BLaER1 (cell line): ENCODE measurements at regions not wholly inside any gene's neighbourhood (a gene's known extent, or its start where the extent isn't known, plus 50 kb on each side); places are given as distances from the start of the nearest gene placed in this dataset.
"Not testable (repeated sequence)": the region's sequence is repeated elsewhere in the genome, so short reads cannot be mapped to it uniquely, and the experiment has no call there.

ENCODE experiments used
- H3K27ac ChIP-seq: shearing (Covaris generic); formaldehyde crosslinking; 2 replicates; pipeline ENCODE4 v1.8.1; 2022
- H3K27me3 ChIP-seq: shearing (Covaris generic); formaldehyde crosslinking; 2 replicates; pipeline ENCODE4 v1.8.1; 2022
- H3K36me3 ChIP-seq: shearing (Covaris generic); formaldehyde crosslinking; 2 replicates; pipeline ENCODE4 v1.8.1; 2022
- H3K4me1 ChIP-seq: shearing (Covaris generic); formaldehyde crosslinking; 2 replicates; pipeline ENCODE4 v1.8.1; 2022
- H3K4me2 ChIP-seq: shearing (Covaris generic); formaldehyde crosslinking; 2 replicates; pipeline ENCODE4 v1.8.1; 2022
- H3K4me3 ChIP-seq: shearing (Covaris generic); formaldehyde crosslinking; 2 replicates; pipeline ENCODE4 v1.8.1; 2022
- H3K9ac ChIP-seq: shearing (Covaris generic); formaldehyde crosslinking; 2 replicates; pipeline ENCODE4 v1.8.1; 2022
- H3K9me3 ChIP-seq: shearing (Covaris generic); formaldehyde crosslinking; 2 replicates; pipeline ENCODE4 v1.8.1; 2022
- H4K20me1 ChIP-seq: shearing (Covaris generic); formaldehyde crosslinking; 2 replicates; pipeline ENCODE4 v1.8.1; 2022
- Cebpa-rat ChIP-seq: shearing (Covaris generic); IDR thresholded peaks from 2 replicates; pipeline ENCODE4 v1.8.1; 2022

GRCh38 chr5:160494451-160494850 lies 72.8 kb downstream of the PTTG1 start:
- no peak for TF ChIP-seq Cebpa-rat
- Histone ChIP-seq H3K4me1 (peaks cover 45% of the 10 kb centered on the region), H3K27me3 (no peaks in the 10 kb centered on the region), H3K27ac (no peak overlapping the region), H3K4me3 (no peak overlapping the region), H3K9me3 (no peaks in the 10 kb centered on the region), H3K9ac (no peak overlapping the region), H3K4me2 (peak overlapping the region; percentile 68), H4K20me1 (no peaks in the 10 kb centered on the region), H3K36me3 (peaks cover 22% of the 10 kb centered on the region)

GRCh38 chr5:160496334-160496733 lies 74.7 kb downstream of the PTTG1 start:
- H3K9ac ChIP-seq = no peak overlapping the region
- H3K27ac ChIP-seq = no peak overlapping the region
- no peaks in the 10 kb centered on the region for H4K20me1 ChIP-seq
- H3K4me2 ChIP-seq = peak overlapping the region; percentile 68
- H3K4me3 ChIP-seq = no peak overlapping the region
- H3K36me3 ChIP-seq = peaks cover 12% of the 10 kb centered on the region
- TF ChIP-seq Cebpa-rat = no peak
- H3K9me3 ChIP-seq = no peaks in the 10 kb centered on the region
- H3K27me3 ChIP-seq = no peaks in the 10 kb centered on the region
- peaks cover 55% of the 10 kb centered on the region for H3K4me1 ChIP-seq

- H3K4me2 ChIP-seq = no peak overlapping the region
- H3K9ac ChIP-seq = no peak overlapping the region
- no peak for TF ChIP-seq Cebpa-rat
- no peak overlapping the region for H3K4me3 ChIP-seq
- H3K36me3 ChIP-seq = peaks cover 7% of the 10 kb centered on the region
- H3K4me1 ChIP-seq = peaks cover 55% of the 10 kb centered on the region
- no peak overlapping the region for H3K27ac ChIP-seq
- no peaks in the 10 kb centered on the region for H3K9me3 ChIP-seq
- no peaks in the 10 kb centered on the region for H3K27me3 ChIP-seq
- no peaks in the 10 kb centered on the region for H4K20me1 ChIP-seq
These were observed 75.1 kb downstream of the PTTG1 start for GRCh38 chr5:160496784-160497183.

GRCh38 chr5:160497878-160498277 lies 76.2 kb downstream of the PTTG1 start:
- Histone ChIP-seq H3K27me3 (no peaks in the 10 kb centered on the region), H4K20me1 (no peaks in the 10 kb centered on the region), H3K4me1 (peaks cover 55% of the 10 kb centered on the region), H3K9me3 (no peaks in the 10 kb centered on the region), H3K4me2 (no peak overlapping the region), H3K36me3 (no peaks in the 10 kb centered on the region), H3K4me3 (no peak overlapping the region), H3K27ac (no peak overlapping the region), H3K9ac (no peak overlapping the region)
- no peak for TF ChIP-seq Cebpa-rat

GRCh38 chr5:160498441-160499043 lies 76.9 kb downstream of the PTTG1 start:
- not testable (repeated sequence) for H3K9ac ChIP-seq, H3K4me3 ChIP-seq, H3K9me3 ChIP-seq, H3K27me3 ChIP-seq, H4K20me1 ChIP-seq, H3K27ac ChIP-seq, H3K36me3 ChIP-seq, H3K4me2 ChIP-seq
- H3K4me1 ChIP-seq = peaks cover 50% of the 10 kb centered on the region

- Histone ChIP-seq H3K9ac (no peak overlapping the region), H3K36me3 (no peaks in the 10 kb centered on the region), H4K20me1 (no peaks in the 10 kb centered on the region), H3K4me3 (no peak overlapping the region), H3K27ac (no peak overlapping the region), H3K27me3 (no peaks in the 10 kb centered on the region), H3K9me3 (no peaks in the 10 kb centered on the region), H3K4me2 (no peak overlapping the region), H3K4me1 (peaks cover 39% of the 10 kb centered on the region)
- no peak for TF ChIP-seq Cebpa-rat
These were observed 79.4 kb downstream of the PTTG1 start for GRCh38 chr5:160500786-160501779.

- Histone ChIP-seq H3K9me3 (no peaks in the 10 kb centered on the region), H3K4me1 (peaks cover 43% of the 10 kb centered on the region), H3K4me2 (peak overlapping the region; percentile 79), H4K20me1 (no peaks in the 10 kb centered on the region), H3K9ac (no peak overlapping the region), H3K27ac (no peak overlapping the region), H3K36me3 (no peaks in the 10 kb centered on the region), H3K27me3 (no peaks in the 10 kb centered on the region), H3K4me3 (no peak overlapping the region)
- TF ChIP-seq Cebpa-rat = no peak
These were observed 83.3 kb downstream of the PTTG1 start for GRCh38 chr5:160504906-160505305.

- Histone ChIP-seq H3K36me3 (no peaks in the 10 kb centered on the region), H3K9ac (no peak overlapping the region; the same call in 1 of the 2 replicates), H3K4me2 (peak overlapping the region; percentile 79), H4K20me1 (no peaks in the 10 kb centered on the region), H3K4me1 (peaks cover 42% of the 10 kb centered on the region), H3K9me3 (no peaks in the 10 kb centered on the region), H3K27me3 (no peaks in the 10 kb centered on the region), H3K27ac (peak overlapping the region; percentile 47), H3K4me3 (peak overlapping the region; percentile 20; the same call in 1 of the 2 replicates)
- TF ChIP-seq Cebpa-rat = no peak
These were observed 84.7 kb downstream of the PTTG1 start for GRCh38 chr5:160506006-160507004.

GRCh38 chr5:160507221-160507721 lies 85.6 kb downstream of the PTTG1 start:
- H3K27me3 ChIP-seq = no peaks in the 10 kb centered on the region
- no peak overlapping the region for H3K27ac ChIP-seq
- H3K4me1 ChIP-seq = peaks cover 46% of the 10 kb centered on the region
- no peak overlapping the region for H3K4me3 ChIP-seq
- H4K20me1 ChIP-seq = no peaks in the 10 kb centered on the region
- no peak overlapping the region for H3K9ac ChIP-seq
- H3K36me3 ChIP-seq = no peaks in the 10 kb centered on the region
- H3K4me2 ChIP-seq = peak overlapping the region; percentile 79
- H3K9me3 ChIP-seq = no peaks in the 10 kb centered on the region
- no peak for TF ChIP-seq Cebpa-rat
